GM23338 (cell line): ENCODE measurements at regions not wholly inside any gene's neighbourhood (a gene's known extent, or its start where the extent isn't known, plus 50 kb on each side); places are given as distances from the start of the nearest gene placed in this dataset.

Experiments
- ATAC-seq: fragments of 200-7000 bp; cut with Tn5 transposase; 3 replicates; pipeline ENCODE4 v1.9.1; 2020
- DNase-seq: peaks from one replicate; pipeline ENCODE4 v3.0.0-alpha.2; 2015; ENCODE audit warnings: low spot score
- H2AFZ ChIP-seq: fragments of 200-600 bp; sonication (generic); 2 replicates; pipeline ENCODE4 v1.8.0; 2016; ENCODE audit warnings: antibody characterized with exemption, mild to moderate bottlenecking, moderate library complexity
- H3F3A ChIP-seq: fragments of 200-600 bp; sonication (generic); replicated peaks from 2 replicates; pipeline ENCODE4 v1.8.0; 2017; ENCODE audit warnings: antibody characterized with exemption, mixed run types, low read depth
- H3K27ac ChIP-seq: fragments of 200-600 bp; sonication (generic); 2 replicates; pipeline ENCODE4 v1.6.1; 2016; ENCODE audit warnings: low read depth
- H3K27me3 ChIP-seq: fragments of 200-600 bp; sonication (generic); 2 replicates; pipeline ENCODE4 v1.8.0; 2016; ENCODE audit warnings: mild to moderate bottlenecking, mixed run types, moderate library complexity; ENCODE audit not compliant: insufficient read depth
- H3K36me3 ChIP-seq: fragments of 200-600 bp; sonication (generic); 2 replicates; pipeline ENCODE4 v1.8.0; 2016; ENCODE audit warnings: mild to moderate bottlenecking; ENCODE audit not compliant: insufficient read depth
- H3K4me1 ChIP-seq: fragments of 200-600 bp; sonication (generic); 2 replicates; pipeline ENCODE4 v1.8.0; 2016; ENCODE audit warnings: mild to moderate bottlenecking, moderate library complexity; ENCODE audit not compliant: insufficient read depth
- H3K4me2 ChIP-seq: fragments of 200-600 bp; sonication (generic); 2 replicates; pipeline ENCODE4 v1.7.1; 2017; ENCODE audit warnings: mixed run types
- H3K4me3 ChIP-seq: fragments of 200-600 bp; sonication (generic); 2 replicates; pipeline ENCODE4 v1.6.1; 2016; ENCODE audit warnings: mixed run types
- H3K79me2 ChIP-seq: fragments of 200-600 bp; sonication (generic); replicated peaks from 2 replicates; pipeline ENCODE4 v1.8.0; 2017; ENCODE audit warnings: mild to moderate bottlenecking; ENCODE audit not compliant: insufficient read depth
- H3K9me2 ChIP-seq: fragments of 200-600 bp; sonication (generic); 2 replicates; pipeline ENCODE4 v1.8.0; 2017; ENCODE audit not compliant: insufficient read depth
- H4K20me1 ChIP-seq: fragments of 200-600 bp; sonication (generic); replicated peaks from 2 replicates; pipeline ENCODE4 v1.8.0; 2017; ENCODE audit warnings: mild to moderate bottlenecking; ENCODE audit not compliant: insufficient read depth
- H3K27ac Mint-ChIP-seq: 2 replicates; pipeline ENCODE4 v1.8.0; 2020; ENCODE audit warnings: inconsistent platforms, mild to moderate bottlenecking, moderate library complexity, mixed read lengths
- H3K27me3 Mint-ChIP-seq: 3 replicates; pipeline ENCODE4 v1.8.0; 2022; ENCODE audit warnings: low read depth, mild to moderate bottlenecking, moderate library complexity, mixed read lengths, inconsistent platforms; ENCODE audit not compliant: insufficient read depth, poor library complexity
- H3K36me3 Mint-ChIP-seq: 3 replicates; pipeline ENCODE4 v1.8.0; 2021; ENCODE audit warnings: low read depth, mild to moderate bottlenecking, inconsistent platforms, moderate library complexity, mixed read lengths
- H3K4me1 Mint-ChIP-seq: 3 replicates; pipeline ENCODE4 v1.8.0; 2020; ENCODE audit warnings: mild to moderate bottlenecking, inconsistent platforms, mixed read lengths
- H3K4me3 Mint-ChIP-seq: 3 replicates; pipeline ENCODE4 v1.8.0; 2021; ENCODE audit warnings: moderate library complexity, mild to moderate bottlenecking, inconsistent platforms, mixed read lengths
- H3K9me3 Mint-ChIP-seq: 3 replicates; pipeline ENCODE4 v1.8.0; 2020; ENCODE audit warnings: moderate library complexity, mild to moderate bottlenecking, inconsistent platforms, mixed read lengths
- CTCF ChIP-seq, 2 experiments: fragments of 200-600 bp in 1 of 2; sonication (generic) in 1 of 2; conservative IDR thresholded peaks; 2 replicates each; pipeline versions ENCODE4 v1.5.1 to v1.6.1; 2016 to 2017; ENCODE audit warnings: antibody characterized with exemption in 2 of 2, low read depth in 2 of 2, mild to moderate bottlenecking in 2 of 2, moderate library complexity in 1 of 2
- ETS1 ChIP-seq: IDR thresholded peaks from 2 replicates; pipeline ENCODE4 v1.6.1; 2016; ENCODE audit warnings: antibody characterized with exemption
- EZH2 ChIP-seq: fragments of 200-600 bp; sonication (generic); IDR thresholded peaks from one replicate; pipeline ENCODE4 v1.8.0; 2017; ENCODE audit warnings: antibody characterized with exemption, mild to moderate bottlenecking, low read depth; ENCODE audit not compliant: unreplicated experiment
- JUNB ChIP-seq: IDR thresholded peaks from one replicate; pipeline ENCODE4 v1.6.1; 2016; ENCODE audit warnings: antibody characterized with exemption; ENCODE audit not compliant: unreplicated experiment
- NANOG ChIP-seq: IDR thresholded peaks from 2 replicates; pipeline ENCODE4 v1.6.1; 2016; ENCODE audit warnings: antibody characterized with exemption, borderline replicate concordance
- POLR2AphosphoS5 ChIP-seq: IDR thresholded peaks from 2 replicates; pipeline ENCODE4 v1.6.1; 2016; ENCODE audit warnings: antibody characterized with exemption, low read depth
- ZNF331 ChIP-seq: fragments of 250-450 bp; sonication (Bioruptor Pico); IDR thresholded peaks from 2 replicates; pipeline ENCODE4 v1.5.0; 2020; ENCODE audit warnings: low read depth, mild to moderate bottlenecking, moderate library complexity
- ZNF462 ChIP-seq: fragments of 250-450 bp; sonication (Bioruptor Pico); IDR thresholded peaks from 2 replicates; pipeline ENCODE4 v1.5.0; 2020; ENCODE audit warnings: mild to moderate bottlenecking, moderate library complexity

- Histone ChIP-seq H2AFZ (peak overlapping the region; percentile 83), H3K36me3 (no peaks in the 10 kb centered on the region), H3K27ac (peak overlapping the region; percentile 14; the same call in 1 of the 2 replicates), H3K4me1 (peaks cover 60% of the 10 kb centered on the region), H3K4me2 (peak overlapping the region; percentile 75), H3K9me2 (no peaks in the 10 kb centered on the region), H3K27me3 (no peaks in the 10 kb centered on the region), H3F3A (no peaks in the 10 kb centered on the region), H3K79me2 (no peaks in the 10 kb centered on the region), H4K20me1 (no peaks in the 10 kb centered on the region), H3K4me3 (peak overlapping the region; percentile 45)
- peak; percentile 48; the same call in 1 of the 2 replicates for TF ChIP-seq NANOG
- TF ChIP-seq ETS1 = no peak
- Mint-ChIP-seq H3K27ac (no peak overlapping the region), H3K4me1 (peaks cover 55% of the 10 kb centered on the region), H3K4me3 (peak overlapping the region; percentile 55), H3K27me3 (peaks cover 12% of the 10 kb centered on the region), H3K36me3 (no peaks in the 10 kb centered on the region), H3K9me3 (no peaks in the 10 kb centered on the region)
- DNase-seq = peak; percentile 58
- ATAC-seq = peak; percentile 90
Observed at GRCh38 chr1:193588311-193589082, 402.1 kb upstream of the B3GALT2 start.

GRCh38 chr1:193584731-193585239 is 398.4 kb upstream of the B3GALT2 start:
- DNase-seq (no peak), ATAC-seq (no peak)
- Histone ChIP-seq H3K36me3 (no peaks in the 10 kb centered on the region), H4K20me1 (no peaks in the 10 kb centered on the region), H3K4me1 (peaks cover 27% of the 10 kb centered on the region), H3K4me3 (no peak overlapping the region), H2AFZ (no peak overlapping the region), H3K9me2 (no peaks in the 10 kb centered on the region), H3K27me3 (no peaks in the 10 kb centered on the region), H3K79me2 (no peaks in the 10 kb centered on the region), H3F3A (no peaks in the 10 kb centered on the region), H3K27ac (no peak overlapping the region), H3K4me2 (no peak overlapping the region)
- Mint-ChIP-seq H3K4me1 (peaks cover 28% of the 10 kb centered on the region), H3K4me3 (no peak overlapping the region), H3K27ac (no peak overlapping the region), H3K27me3 (peaks cover 7% of the 10 kb centered on the region), H3K36me3 (no peaks in the 10 kb centered on the region), H3K9me3 (no peaks in the 10 kb centered on the region)
- TF ChIP-seq CTCF (conservative IDR thresholded peaks at IDR 0.05; ENCODE audit: low read depth in 2 of 2) = no peak
- TF ChIP-seq ZNF331 (CRISPR knock-in tag) = no peak
- TF ChIP-seq ZNF462 (CRISPR knock-in tag) = no peak
- no peak for TF ChIP-seq EZH2
- no peak for TF ChIP-seq ETS1
- no peak for TF ChIP-seq JUNB
- TF ChIP-seq POLR2AphosphoS5 = no peak
